ES-I3 (cell line): ENCODE measurements at regions not wholly inside any gene's neighbourhood (a gene's known extent, or its start where the extent isn't known, plus 50 kb on each side); places are given as distances from the start of the nearest gene placed in this dataset.

Source experiments
- H3K36me3 ChIP-seq: 2 replicates; pipeline ENCODE4 v1.6.1; 2013; ENCODE audit warnings: mild to moderate bottlenecking, low read length, control low read depth, moderate library complexity; ENCODE audit not compliant: insufficient read depth
- H3K4me1 ChIP-seq: 2 replicates; pipeline ENCODE4 v1.6.1; 2013; ENCODE audit warnings: mild to moderate bottlenecking, control low read depth, low read length; ENCODE audit not compliant: insufficient read depth
- H3K9ac ChIP-seq: 2 replicates; pipeline ENCODE4 v1.6.1; 2013; ENCODE audit warnings: low read depth, mild to moderate bottlenecking, low read length, moderate library complexity
- H3K9me3 ChIP-seq: 2 replicates; pipeline ENCODE4 v1.6.1; 2013; ENCODE audit warnings: mild to moderate bottlenecking, low read length, moderate library complexity; ENCODE audit not compliant: control insufficient read depth, insufficient read depth

DNA sequence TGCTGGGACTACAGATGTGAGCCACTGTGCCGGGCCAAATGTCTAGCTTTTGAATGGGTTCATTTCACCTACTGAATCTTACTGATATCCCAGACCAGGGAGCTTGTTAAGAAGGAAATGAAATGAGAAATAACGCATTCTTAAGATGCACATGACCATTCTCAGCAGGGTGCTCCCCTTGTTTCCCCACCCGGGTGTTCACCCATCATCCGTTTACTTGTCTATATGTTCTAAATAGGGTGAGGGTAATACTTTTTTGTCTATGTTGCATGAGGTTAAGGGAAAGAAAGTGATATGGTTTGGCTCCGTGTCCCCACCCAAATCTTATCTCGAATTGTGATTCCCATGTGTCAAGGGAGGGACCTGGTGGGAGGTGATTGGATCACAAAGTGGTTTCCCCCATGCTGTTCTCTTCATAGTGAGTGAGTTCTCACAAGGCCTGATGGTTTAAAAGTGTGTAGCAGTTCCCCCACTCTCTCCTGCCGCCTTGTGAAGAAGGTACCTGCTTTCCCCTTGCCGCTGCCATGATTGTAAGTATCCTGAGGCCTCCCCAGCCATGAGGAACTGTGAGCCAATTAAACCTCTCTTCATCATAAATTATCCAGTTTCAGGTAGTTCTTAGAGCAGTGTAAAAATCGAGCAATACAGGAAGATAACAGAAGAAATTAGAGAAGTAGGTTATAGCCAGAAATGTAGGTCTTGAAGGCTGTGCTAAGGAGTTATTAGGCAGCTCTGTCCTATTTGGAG is 129.1 kb downstream of the DDX1 start:
- Histone ChIP-seq H3K9ac (no peak overlapping the region), H3K9me3 (no peaks in the 10 kb centered on the region), H3K4me1 (no peaks in the 10 kb centered on the region), H3K36me3 (no peaks in the 10 kb centered on the region)

GRCh38 chr2:15721411-15722067 is 129.9 kb downstream of the DDX1 start:
- H3K9me3 ChIP-seq = no peaks in the 10 kb centered on the region
- H3K4me1 ChIP-seq = no peaks in the 10 kb centered on the region
- H3K36me3 ChIP-seq = no peaks in the 10 kb centered on the region
- no peak overlapping the region for H3K9ac ChIP-seq

- no peaks in the 10 kb centered on the region for H3K9me3 ChIP-seq
- no peak overlapping the region for H3K9ac ChIP-seq
- H3K4me1 ChIP-seq = no peaks in the 10 kb centered on the region
- no peaks in the 10 kb centered on the region for H3K36me3 ChIP-seq
Measured at GRCh38 chr2:15722980-15723379, 131.3 kb downstream of the DDX1 start.

- Histone ChIP-seq H3K9ac (no peak overlapping the region), H3K4me1 (no peaks in the 10 kb centered on the region), H3K36me3 (no peaks in the 10 kb centered on the region)
Measured at GRCh38 chr2:15724235-15724634, 132.6 kb downstream of the DDX1 start.

GRCh38 chr2:15725101-15725781 is 133.6 kb downstream of the DDX1 start:
- Histone ChIP-seq H3K4me1 (no peaks in the 10 kb centered on the region), H3K36me3 (no peaks in the 10 kb centered on the region), H3K9me3 (no peaks in the 10 kb centered on the region), H3K9ac (no peak overlapping the region)

More at GRCh38 chr2:15724235-15724634, 132.6 kb downstream of the DDX1 start:
- H3K9me3 ChIP-seq = no peaks in the 10 kb centered on the region

DNA sequence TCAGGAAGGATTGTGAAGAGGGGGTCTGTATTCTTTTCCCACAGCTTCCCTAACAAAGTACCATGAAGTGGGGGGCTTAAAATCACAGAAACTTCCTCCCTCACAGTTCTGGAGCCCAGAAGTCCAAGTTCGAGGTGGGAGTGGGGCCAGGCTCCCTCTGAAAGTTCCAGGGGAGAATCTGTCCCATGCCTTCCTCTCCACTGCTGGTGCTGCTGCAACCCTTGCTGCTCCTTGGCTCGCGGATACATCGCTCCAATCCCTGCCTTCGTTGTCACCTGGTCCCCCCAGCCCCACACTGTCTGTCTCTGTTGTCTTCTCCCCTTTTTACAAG is 134.1 kb downstream of the DDX1 start:
- H3K4me1 ChIP-seq = no peaks in the 10 kb centered on the region
- H3K9ac ChIP-seq = no peak overlapping the region
- no peaks in the 10 kb centered on the region for H3K36me3 ChIP-seq
- no peaks in the 10 kb centered on the region for H3K9me3 ChIP-seq

DNA sequence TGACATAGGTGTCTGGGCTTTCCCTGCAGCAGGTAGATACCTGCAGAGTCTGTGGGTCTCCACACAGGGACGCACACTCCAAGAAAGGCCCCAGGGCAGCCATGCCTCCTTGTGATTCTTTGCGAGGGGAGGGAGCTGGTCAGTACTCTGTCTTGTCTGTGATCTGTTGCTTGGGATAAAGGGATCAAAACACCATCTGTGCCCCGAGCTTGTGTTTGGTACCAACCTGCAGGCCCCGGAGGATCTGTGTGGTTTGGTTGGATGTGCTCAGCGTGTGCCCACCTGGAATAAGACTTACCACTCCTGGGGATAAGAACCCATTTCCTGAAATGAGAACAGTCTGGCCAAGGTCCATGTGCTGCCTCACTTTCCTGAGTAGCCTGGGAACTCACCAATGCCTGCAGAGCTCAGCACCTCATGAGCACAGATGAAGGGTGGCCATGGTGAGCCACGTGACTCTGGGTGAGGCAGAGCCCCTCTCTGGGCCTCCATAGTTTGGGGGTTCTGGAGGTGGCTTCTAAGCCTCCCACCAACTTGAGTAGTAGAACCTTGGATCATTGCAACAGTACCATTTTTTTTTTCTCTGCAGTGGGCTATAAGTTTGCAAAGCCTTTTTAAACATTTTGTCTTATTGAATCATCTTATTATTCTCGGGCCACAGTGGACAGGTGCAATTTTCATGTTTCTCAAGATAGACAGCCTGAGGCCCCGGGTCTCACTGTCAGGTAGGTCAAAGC is 134.8 kb downstream of the DDX1 start:
- Histone ChIP-seq H3K4me1 (no peaks in the 10 kb centered on the region), H3K36me3 (no peaks in the 10 kb centered on the region)

DNA sequence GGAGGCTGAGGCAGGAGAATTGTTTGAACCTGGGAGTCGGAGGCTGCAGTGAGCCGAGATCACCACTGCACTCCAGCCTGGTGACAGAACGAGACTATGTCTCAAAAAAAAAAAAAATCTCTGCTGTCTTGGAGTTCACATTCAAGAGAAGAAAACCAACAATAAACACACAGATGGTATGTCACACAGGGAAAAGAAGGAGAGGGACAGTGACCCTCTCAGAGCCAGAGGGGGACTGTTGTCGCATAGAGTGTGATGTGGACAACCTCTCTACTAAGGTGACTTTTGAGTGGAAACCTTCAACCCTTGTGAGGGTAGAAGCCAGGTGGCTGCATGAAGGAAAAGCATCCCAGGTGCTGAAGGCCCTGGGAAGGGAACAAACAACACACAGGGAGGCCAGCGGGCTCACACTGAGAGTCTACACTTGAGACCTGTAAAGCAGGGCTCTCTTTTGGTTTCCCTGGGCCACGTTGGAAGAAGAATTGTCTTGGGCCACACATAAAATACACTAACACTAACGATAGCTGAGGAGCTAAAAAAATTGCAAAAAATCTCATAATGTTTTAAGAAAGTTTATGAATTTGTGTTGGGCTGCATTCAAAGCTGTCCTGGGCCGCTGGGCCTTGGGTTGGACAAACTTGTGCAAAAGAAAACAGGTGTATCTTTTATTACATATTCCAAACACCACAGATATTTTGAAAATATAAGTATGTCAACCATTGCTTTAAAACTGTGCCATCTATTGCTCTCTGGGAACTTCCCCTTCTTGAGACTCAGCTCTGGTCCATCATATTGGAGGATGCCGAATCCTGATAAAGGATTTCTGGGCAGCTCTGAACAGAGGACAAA is 136.0 kb downstream of the DDX1 start:
- Histone ChIP-seq H3K36me3 (no peaks in the 10 kb centered on the region), H3K9ac (no peak overlapping the region), H3K9me3 (no peaks in the 10 kb centered on the region), H3K4me1 (no peaks in the 10 kb centered on the region)

More for the DNA sequence above, 134.8 kb downstream of the DDX1 start:
- H3K9me3 ChIP-seq = no peaks in the 10 kb centered on the region
- H3K9ac ChIP-seq = no peak overlapping the region

DNA sequence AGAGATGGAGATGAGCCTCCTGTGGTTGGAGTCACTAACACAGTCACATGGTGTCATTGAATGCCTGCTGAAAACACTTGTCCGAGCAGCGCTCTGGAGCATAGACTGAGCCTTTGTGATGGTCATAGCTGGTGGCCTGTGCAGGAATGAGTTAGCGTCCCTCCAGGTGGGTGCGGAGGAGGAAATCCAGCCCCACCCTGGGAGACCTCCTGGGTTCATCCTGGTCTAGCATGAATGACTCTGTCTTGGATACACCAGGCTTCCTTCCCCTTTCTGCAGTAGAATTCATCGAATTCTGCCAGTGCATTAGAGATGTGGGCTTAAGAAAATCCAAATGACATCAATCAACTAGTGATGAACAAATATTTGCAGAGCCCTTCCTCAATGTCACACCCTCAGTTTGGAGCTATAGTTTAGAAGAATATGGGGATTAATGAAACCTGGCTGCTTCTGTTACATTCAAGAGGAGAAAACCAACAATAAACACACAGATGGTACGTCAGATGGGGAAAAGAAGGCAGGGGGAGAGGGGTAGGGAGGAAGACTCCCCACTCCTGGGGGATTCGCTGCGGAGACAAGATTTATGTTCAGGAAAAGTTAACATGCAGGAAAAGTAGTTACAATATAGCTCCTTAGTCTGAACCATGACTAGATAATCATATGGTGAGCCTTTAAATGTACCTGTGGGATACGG is 136.7 kb downstream of the DDX1 start:
- Histone ChIP-seq H3K9ac (no peak overlapping the region), H3K36me3 (no peaks in the 10 kb centered on the region), H3K9me3 (no peaks in the 10 kb centered on the region), H3K4me1 (no peaks in the 10 kb centered on the region)

DNA sequence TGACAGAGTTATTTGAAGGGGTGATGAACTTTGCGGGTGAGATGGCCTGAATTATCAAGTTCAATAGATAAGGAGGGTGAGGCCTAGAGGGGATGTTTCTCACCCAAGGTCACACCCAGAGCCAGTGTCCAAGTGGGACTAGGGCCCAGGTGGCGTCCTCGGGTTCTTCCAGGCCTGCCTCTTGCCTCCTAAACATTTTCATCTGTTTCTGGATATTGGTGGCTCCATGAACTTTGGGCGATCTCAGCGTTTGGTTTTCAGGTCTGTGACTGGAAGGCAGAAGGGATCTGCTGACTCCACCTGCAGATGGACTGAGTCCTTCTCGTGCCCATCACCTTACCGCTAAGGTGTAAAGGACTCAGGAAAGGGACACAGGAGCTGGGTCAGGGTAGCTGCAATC is 137.3 kb downstream of the DDX1 start:
- H3K9me3 ChIP-seq = no peaks in the 10 kb centered on the region
- H3K9ac ChIP-seq = no peak overlapping the region
- H3K4me1 ChIP-seq = peaks cover under 1% of the 10 kb centered on the region; the same call in 1 of the 2 replicates
- H3K36me3 ChIP-seq = no peaks in the 10 kb centered on the region

DNA sequence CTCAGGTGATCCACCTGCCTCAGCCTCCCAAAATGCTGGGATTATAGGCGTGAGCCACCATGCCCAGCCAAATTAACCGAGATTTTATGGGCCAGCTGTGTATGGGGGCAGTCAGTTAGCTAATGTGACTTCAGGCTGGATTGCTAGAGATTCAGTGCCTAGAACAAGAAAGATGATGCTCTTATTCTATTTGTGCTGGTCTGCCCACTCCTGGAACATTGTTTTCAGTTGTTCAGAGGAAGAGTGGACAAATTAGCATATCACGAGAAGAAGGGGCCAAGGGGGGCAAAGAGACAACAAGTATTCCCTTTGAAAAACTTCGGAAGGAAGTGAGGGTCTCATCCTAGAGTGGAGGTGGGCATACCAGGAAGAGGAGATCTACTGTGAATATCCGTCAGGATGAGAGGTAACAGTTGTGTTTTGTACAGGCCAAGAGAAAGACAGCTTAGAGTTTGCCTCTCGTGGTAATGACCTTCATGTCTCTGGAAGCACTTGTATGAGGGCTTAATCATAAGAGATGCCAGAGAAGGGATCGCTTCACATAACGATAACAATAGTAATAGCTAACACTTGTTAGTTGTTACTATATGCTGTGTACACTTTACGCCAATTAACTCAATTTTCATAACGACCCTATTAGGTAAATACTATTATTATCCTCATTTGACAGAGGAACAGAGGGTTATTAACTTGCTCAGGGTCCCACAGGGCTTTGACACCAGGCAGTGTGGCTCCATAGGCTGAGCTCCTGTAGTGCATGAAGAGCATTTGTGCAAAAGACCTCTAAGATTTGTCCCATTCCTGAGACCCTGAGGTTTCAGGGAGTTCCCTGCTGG is 138.3 kb downstream of the DDX1 start:
- Histone ChIP-seq H3K36me3 (no peaks in the 10 kb centered on the region), H3K4me1 (peaks cover 5% of the 10 kb centered on the region), H3K9ac (no peak overlapping the region), H3K9me3 (no peaks in the 10 kb centered on the region)

DNA sequence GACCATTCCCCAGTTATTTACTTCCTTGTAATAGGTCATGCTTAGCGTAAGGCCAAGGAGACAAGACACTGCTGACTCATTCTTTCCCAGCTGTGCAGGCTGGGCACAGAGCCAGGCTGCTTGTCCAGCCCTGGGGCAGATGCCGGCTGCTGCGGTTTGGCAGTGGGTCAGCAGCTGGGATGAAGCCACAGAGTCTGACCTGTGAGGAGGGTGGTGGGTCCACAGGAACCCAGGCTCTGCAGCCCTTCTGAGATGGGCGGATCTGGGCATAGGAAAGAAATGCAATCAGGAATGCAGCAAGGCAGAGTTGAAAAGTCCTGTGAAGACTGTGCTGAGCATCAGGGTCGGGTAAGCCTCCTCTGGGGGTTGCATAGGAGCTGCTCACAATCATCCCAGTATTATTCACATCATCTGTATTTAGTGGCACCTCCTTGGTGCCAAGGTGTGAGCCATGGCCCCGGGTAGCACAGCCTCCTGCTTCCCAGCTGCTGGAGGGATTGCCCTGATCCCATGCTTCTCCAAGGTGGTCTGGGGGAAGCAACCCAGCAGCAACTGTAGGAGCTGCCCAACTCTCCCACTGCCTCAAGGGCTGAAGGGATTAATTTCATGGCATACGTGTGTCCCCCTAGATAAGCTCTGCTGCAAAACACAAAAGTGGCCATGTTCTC is 139.0 kb downstream of the DDX1 start:
- H3K9ac ChIP-seq = no peak overlapping the region
- no peaks in the 10 kb centered on the region for H3K9me3 ChIP-seq
- peaks cover 5% of the 10 kb centered on the region for H3K4me1 ChIP-seq
- H3K36me3 ChIP-seq = no peaks in the 10 kb centered on the region
